Hematopoietic multipotent progenitor cell treated with erythropoietin and hydrocortisone succinate and interleukin-3 and kit ligand, for 6 days (in vitro differentiated cells): ENCODE measurements at regions not wholly inside any gene's neighbourhood (a gene's known extent, or its start where the extent isn't known, plus 50 kb on each side); places are given as distances from the start of the nearest gene placed in this dataset.
"Not testable (repeated sequence)": the region's sequence is repeated elsewhere in the genome, so short reads cannot be mapped to it uniquely, and the experiment has no call there.

Experiments used
- DNase-seq: peaks from one replicate; pipeline ENCODE4 v3.0.0-alpha.2; 2015

- DNase-seq, result no peak
Measured at GRCh38 chr13:48808683-48809082, 155.0 kb downstream of the CYSLTR2 start.

GRCh38 chr13:48810013-48810412, 156.3 kb downstream of the CYSLTR2 start:
- DNase-seq, result no peak

- DNase-seq, result no peak
Measured at GRCh38 chr13:48813518-48813917, 159.8 kb downstream of the CYSLTR2 start.

GRCh38 chr13:48816700-48817099, 159.0 kb upstream of the FNDC3A start:
- DNase-seq, result no peak

- no peak for DNase-seq
Measured at GRCh38 chr13:48817166-48817802, 158.4 kb upstream of the FNDC3A start.

- no peak for DNase-seq
Measured at GRCh38 chr13:48818495-48819356, 157.0 kb upstream of the FNDC3A start.

- no peak for DNase-seq
Measured at GRCh38 chr13:48819376-48819775, 156.3 kb upstream of the FNDC3A start.

- no peak for DNase-seq
Measured at GRCh38 chr13:48819899-48820298, 155.8 kb upstream of the FNDC3A start.

GRCh38 chr13:48823526-48823925, 152.2 kb upstream of the FNDC3A start:
- DNase-seq, result not testable (repeated sequence)

GRCh38 chr13:48826039-48826438, 149.7 kb upstream of the FNDC3A start:
- DNase-seq, result no peak

- DNase-seq, result not testable (repeated sequence)
Measured at GRCh38 chr13:48826922-48827454, 148.7 kb upstream of the FNDC3A start.

GRCh38 chr13:48827709-48828108, 148.0 kb upstream of the FNDC3A start:
- no peak for DNase-seq

- no peak for DNase-seq
Measured at GRCh38 chr13:48828962-48829411, 146.7 kb upstream of the FNDC3A start.

GRCh38 chr13:48829536-48829935, 146.2 kb upstream of the FNDC3A start:
- DNase-seq, result peak; percentile 60

GRCh38 chr13:48831248-48831647, 144.5 kb upstream of the FNDC3A start:
- no peak for DNase-seq

- DNase-seq, result no peak
Measured at GRCh38 chr13:48833412-48833811, 142.3 kb upstream of the FNDC3A start.

- not testable (repeated sequence) for DNase-seq
Measured at GRCh38 chr13:48835326-48835725, 140.4 kb upstream of the FNDC3A start.

- DNase-seq, result no peak
Measured at GRCh38 chr13:48838193-48838973, 137.3 kb upstream of the FNDC3A start.

- DNase-seq, result no peak
Measured at GRCh38 chr13:48839171-48839570, 136.5 kb upstream of the FNDC3A start.

- DNase-seq, result no peak
Measured at GRCh38 chr13:48840366-48840765, 135.3 kb upstream of the FNDC3A start.

- no peak for DNase-seq
Measured at GRCh38 chr13:48842316-48842715, 133.4 kb upstream of the FNDC3A start.

- peak; percentile 30 for DNase-seq
Measured at GRCh38 chr13:48843630-48844380, 131.9 kb upstream of the FNDC3A start.
